ENCODE measurements at regions not wholly inside any gene's neighbourhood (a gene's known extent, or its start where the extent isn't known, plus 50 kb on each side); places are given as distances from the start of the nearest gene placed in this dataset.

DNA sequence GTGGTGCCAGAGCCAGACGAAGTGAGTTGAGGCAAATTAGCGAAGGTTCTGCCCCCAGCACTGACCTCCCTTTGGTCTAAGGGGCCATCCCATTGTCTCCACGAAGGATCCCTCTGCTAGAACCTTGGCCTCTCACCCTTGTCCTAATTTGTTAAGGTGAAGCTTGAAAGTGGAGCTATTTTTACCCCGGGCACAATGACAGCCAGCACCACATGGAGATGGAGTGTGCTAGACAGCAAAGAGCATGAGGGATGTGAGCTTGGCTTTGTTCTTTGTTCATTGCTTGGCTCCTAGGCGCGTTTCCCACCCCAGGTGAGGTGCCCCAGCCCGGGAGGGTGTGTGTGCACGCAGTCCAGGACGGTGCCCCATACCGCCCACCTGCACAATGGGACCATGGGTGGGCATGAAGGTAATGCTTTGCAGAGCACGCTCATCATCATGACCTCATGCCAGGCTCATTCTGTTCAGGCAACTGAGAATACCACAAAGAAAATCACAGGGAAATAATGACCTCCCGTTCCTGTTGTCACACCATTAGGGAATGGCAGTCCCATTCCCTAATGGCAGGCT, 361.0 kb upstream of the FZD8 start:
- H3K4me3 ChIP-seq (ENCODE audit: extremely low read depth in 1 of 4, insufficient read depth in 2 of 4, low read depth in 3 of 4, low read length in 4 of 4), result no peak overlapping the region
- DNase-seq (ENCODE audit: low read depth in 1 of 2, low spot score in 2 of 2) (no peak), FAIRE-seq (no peak)
- no peak overlapping the region for H4K8ac ChIP-seq (ENCODE audit: extremely low read depth, insufficient read depth, low read length)
- CTCF ChIA-PET (ENCODE audit: partially characterized antibody), result interaction anchor here (0.6 kb wide), 1 partner anchor 405 kb away, joined by 3 read pairs; no protein-coding TSS in a partner anchor
- H2BK15ac ChIP-seq (ENCODE audit: low read length), result no peak overlapping the region
- no peaks in the 10 kb centered on the region for H3K36me3 ChIP-seq (ENCODE audit: control insufficient read depth in 2 of 4, insufficient read depth in 4 of 4, low read length in 3 of 4)
- no peak overlapping the region for H3K27ac ChIP-seq (ENCODE audit: low read depth, low read length)
- no peaks in the 10 kb centered on the region for H3K79me1 ChIP-seq (ENCODE audit: low read depth, low read length)
- no peaks in the 10 kb centered on the region for H3K9me3 ChIP-seq (ENCODE audit: insufficient read depth in 2 of 2, low read depth in 1 of 2, low read length in 1 of 2)
- H3K27me3 ChIP-seq (replicated peaks in 1 of 4; ENCODE audit: control insufficient read depth in 3 of 4, extremely low read depth in 1 of 4, insufficient read depth in 3 of 4, low read length in 3 of 4), result 0 out of 7 replicates have a peak, but pooled peaks cover 0 to 3% (median 0%) of the 10 kb centered on the region in 4 experiments
- no peaks in the 10 kb centered on the region for H3K79me2 ChIP-seq (ENCODE audit: control insufficient read depth in 1 of 2, insufficient read depth in 2 of 2, low read length in 2 of 2)
- no peak overlapping the region for H2BK120ac ChIP-seq (replicated peaks; ENCODE audit: low read depth, low read length)
- H3K4me1 ChIP-seq (replicated peaks in 1 of 4; ENCODE audit: control insufficient read depth in 3 of 4, insufficient read depth in 4 of 4, low read length in 3 of 4), result no peaks in the 10 kb centered on the region
- no peak overlapping the region for H2AFZ ChIP-seq (ENCODE audit: low read length)
- no peaks in the 10 kb centered on the region for H4K20me1 ChIP-seq (replicated peaks in 1 of 2; ENCODE audit: control insufficient read depth in 1 of 2, insufficient read depth in 2 of 2, low read length in 2 of 2)
- no peak overlapping the region for H3K56ac ChIP-seq (replicated peaks; ENCODE audit: insufficient read length, low read depth, low read length)
- no peak overlapping the region for H4K91ac ChIP-seq (replicated peaks; ENCODE audit: insufficient read length, low read length)
- H2BK20ac ChIP-seq (ENCODE audit: low read length), result no peak overlapping the region
- WGBS, 2 experiments (ENCODE audit: extremely low coverage in 1 of 2, insufficient coverage in 1 of 2, insufficient read length in 1 of 2, insufficient replicate concordance in 2 of 2, low coverage in 1 of 2, low lambda C conversion rate in 2 of 2, missing lambda C conversion rate in 1 of 2), result 89% methylated on average over 12 of the region's 12 CpGs; no CpG with 5 or more reads in 1 of the 2 experiments
- no peak overlapping the region for H2BK12ac ChIP-seq (ENCODE audit: low read depth, low read length)
- H3K4me2 ChIP-seq (ENCODE audit: insufficient read depth in 1 of 2, low read depth in 2 of 2, low read length in 2 of 2), result no peak overlapping the region
- POLR2A ChIA-PET (ENCODE audit: partially characterized antibody), result no interaction called here
- H3K23ac ChIP-seq (ENCODE audit: insufficient read length), result no peak overlapping the region
- H3K23me2 ChIP-seq (ENCODE audit: low read depth, low read length), result no peaks in the 10 kb centered on the region
- H3K4ac ChIP-seq (replicated peaks; ENCODE audit: insufficient read length, low read depth, low read length), result no peak overlapping the region
- H2AK5ac ChIP-seq (ENCODE audit: low read depth, low read length), result no peak overlapping the region
- no peak overlapping the region for H2BK5ac ChIP-seq (ENCODE audit: low read depth, low read length)
- H3K9ac ChIP-seq (replicated peaks in 1 of 4; ENCODE audit: extremely low read depth in 1 of 4, low read depth in 3 of 4, low read length in 3 of 4), result no peak overlapping the region
- no peak overlapping the region for H3K18ac ChIP-seq (ENCODE audit: extremely low read depth, low read length)
- no peak overlapping the region for H4K5ac ChIP-seq (ENCODE audit: insufficient read length, low read depth, low read length)
- no peak overlapping the region for H3K14ac ChIP-seq (ENCODE audit: insufficient read length)
- TF ChIP-seq POLR2A (IDR thresholded peaks at IDR 0.05; ENCODE audit: control extremely low read depth in 1 of 2, low read depth in 2 of 2, low read length in 2 of 2), result no peak
- TF ChIP-seq, protein P1, sequence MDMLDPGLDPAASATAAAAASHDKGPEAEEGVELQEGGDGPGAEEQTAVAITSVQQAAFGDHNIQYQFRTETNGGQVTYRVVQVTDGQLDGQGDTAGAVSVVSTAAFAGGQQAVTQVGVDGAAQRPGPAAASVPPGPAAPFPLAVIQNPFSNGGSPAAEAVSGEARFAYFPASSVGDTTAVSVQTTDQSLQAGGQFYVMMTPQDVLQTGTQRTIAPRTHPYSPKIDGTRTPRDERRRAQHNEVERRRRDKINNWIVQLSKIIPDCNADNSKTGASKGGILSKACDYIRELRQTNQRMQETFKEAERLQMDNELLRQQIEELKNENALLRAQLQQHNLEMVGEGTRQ (IDR thresholded peaks at IDR 0.05; ENCODE audit: low read length), result no peak
- no peak for TF ChIP-seq BCL11A (IDR thresholded peaks at IDR 0.05; ENCODE audit: low read depth in 2 of 2, low read length in 2 of 2)
- TF ChIP-seq, protein P2, sequence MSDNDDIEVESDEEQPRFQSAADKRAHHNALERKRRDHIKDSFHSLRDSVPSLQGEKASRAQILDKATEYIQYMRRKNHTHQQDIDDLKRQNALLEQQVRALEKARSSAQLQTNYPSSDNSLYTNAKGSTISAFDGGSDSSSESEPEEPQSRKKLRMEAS (IDR thresholded peaks at IDR 0.05), result no peak
- TF ChIP-seq HDAC6 (IDR thresholded peaks at IDR 0.05; ENCODE audit: low read depth, low read length), result no peak
- no peak for TF ChIP-seq RBBP5 (IDR thresholded peaks at IDR 0.05; ENCODE audit: borderline replicate concordance, low read depth, low read length)
- no peak for TF ChIP-seq RNF2 (IDR thresholded peaks at IDR 0.05; ENCODE audit: borderline replicate concordance, low read depth, low read length, missing control alignments, poor library complexity, severe bottlenecking)
- TF ChIP-seq CTCF (IDR thresholded peaks at IDR 0.05; ENCODE audit: control extremely low read depth in 1 of 3, insufficient read depth in 1 of 3, low read depth in 1 of 3, low read length in 3 of 3), result no peak
- TF ChIP-seq CEBPB (IDR thresholded peaks at IDR 0.05; ENCODE audit: low read depth, low read length), result no peak
- no peak for TF ChIP-seq RXRA (IDR thresholded peaks at IDR 0.05; ENCODE audit: insufficient read depth, low read depth, low read length)
